ENCODE measurements at regions not wholly inside any gene's neighbourhood (a gene's known extent, or its start where the extent isn't known, plus 50 kb on each side); places are given as distances from the start of the nearest gene placed in this dataset.
"Not testable (repeated sequence)": the region's sequence is repeated elsewhere in the genome, so short reads cannot be mapped to it uniquely, and the experiment has no call there.

DNA sequence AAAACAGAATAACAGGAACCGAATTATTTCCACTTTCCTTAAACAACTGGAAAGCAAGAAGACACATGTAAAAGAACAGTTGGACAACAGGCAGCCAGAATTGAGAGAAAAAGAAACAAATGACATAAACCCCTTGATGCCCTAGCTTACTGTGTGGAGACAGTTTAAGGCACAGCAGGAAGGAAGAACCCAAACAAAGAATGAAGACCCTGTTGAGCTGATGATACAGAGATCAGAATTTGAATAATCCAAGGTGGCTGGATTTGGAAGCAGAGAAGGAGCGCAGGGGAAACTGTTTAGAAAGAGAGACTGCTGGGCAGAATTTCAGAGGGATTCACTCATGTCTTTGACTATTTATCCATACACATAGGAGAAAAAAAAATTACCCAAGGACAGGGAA is 316.3 kb upstream of the POU5F2 start:
- Histone ChIP-seq H3K9me3 (ENCODE audit: control insufficient read depth, insufficient read depth, low read depth, low read length) (no peaks in the 10 kb centered on the region), H4K20me1 (ENCODE audit: control insufficient read depth, extremely low read depth, insufficient read depth, low read length) (no peaks in the 10 kb centered on the region), H3K27ac (ENCODE audit: insufficient read depth, low read length) (no peak overlapping the region), H3K4me3 (replicated peaks in 1 of 4; ENCODE audit: control extremely low read depth in 1 of 4, insufficient read depth in 1 of 4, low read depth in 3 of 4, low read length in 4 of 4) (no peak overlapping the region), H3K27me3 (ENCODE audit: control insufficient read depth, insufficient read depth, low read length) (no peaks in the 10 kb centered on the region), H3K4me1 (ENCODE audit: control insufficient read depth, extremely low read depth, insufficient read depth, low read length) (no peaks in the 10 kb centered on the region), H3K9ac (ENCODE audit: insufficient read depth, low read length) (no peak overlapping the region), H3K79me2 (ENCODE audit: control insufficient read depth, insufficient read depth, low read length) (no peaks in the 10 kb centered on the region), H2AFZ (ENCODE audit: low read length) (no peak overlapping the region), H3K36me3 (ENCODE audit: control insufficient read depth, insufficient read depth, low read length) (no peaks in the 10 kb centered on the region), H3K4me2 (ENCODE audit: extremely low read depth, insufficient read depth, low read length) (no peak overlapping the region)
- no peak for TF ChIP-seq EZH2 (IDR thresholded peaks at IDR 0.05; ENCODE audit: low read length, missing control alignments)
- TF ChIP-seq, protein P1, sequence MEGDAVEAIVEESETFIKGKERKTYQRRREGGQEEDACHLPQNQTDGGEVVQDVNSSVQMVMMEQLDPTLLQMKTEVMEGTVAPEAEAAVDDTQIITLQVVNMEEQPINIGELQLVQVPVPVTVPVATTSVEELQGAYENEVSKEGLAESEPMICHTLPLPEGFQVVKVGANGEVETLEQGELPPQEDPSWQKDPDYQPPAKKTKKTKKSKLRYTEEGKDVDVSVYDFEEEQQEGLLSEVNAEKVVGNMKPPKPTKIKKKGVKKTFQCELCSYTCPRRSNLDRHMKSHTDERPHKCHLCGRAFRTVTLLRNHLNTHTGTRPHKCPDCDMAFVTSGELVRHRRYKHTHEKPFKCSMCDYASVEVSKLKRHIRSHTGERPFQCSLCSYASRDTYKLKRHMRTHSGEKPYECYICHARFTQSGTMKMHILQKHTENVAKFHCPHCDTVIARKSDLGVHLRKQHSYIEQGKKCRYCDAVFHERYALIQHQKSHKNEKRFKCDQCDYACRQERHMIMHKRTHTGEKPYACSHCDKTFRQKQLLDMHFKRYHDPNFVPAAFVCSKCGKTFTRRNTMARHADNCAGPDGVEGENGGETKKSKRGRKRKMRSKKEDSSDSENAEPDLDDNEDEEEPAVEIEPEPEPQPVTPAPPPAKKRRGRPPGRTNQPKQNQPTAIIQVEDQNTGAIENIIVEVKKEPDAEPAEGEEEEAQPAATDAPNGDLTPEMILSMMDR (conservative IDR thresholded peaks at IDR 0.05 in 1 of 2, IDR thresholded peaks at IDR 0.05 in 1 of 2; ENCODE audit: low read depth in 1 of 2, low read length in 2 of 2) = no peak
- DNase-seq (ENCODE audit: low read depth in 2 of 2) = no peak

DNA sequence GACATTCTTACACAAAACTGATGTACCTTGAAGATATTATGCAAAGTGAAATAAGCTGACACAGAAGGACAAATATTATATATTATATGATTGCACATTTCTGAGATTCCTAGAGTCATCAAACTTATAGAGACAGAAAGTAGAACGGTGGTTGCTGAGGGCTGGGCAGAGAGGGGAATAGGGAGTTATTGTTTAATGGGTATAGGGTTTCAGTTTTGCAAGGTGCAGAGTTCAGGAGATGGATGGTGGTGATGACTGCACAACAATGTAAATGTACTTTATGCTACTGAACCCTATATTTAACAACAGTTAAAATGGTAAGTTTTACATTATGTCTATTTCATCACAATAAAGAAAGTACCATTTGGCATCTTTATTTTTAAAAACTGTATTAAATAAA is 315.8 kb upstream of the POU5F2 start:
- no peak overlapping the region for H3K4me2 ChIP-seq (ENCODE audit: extremely low read depth, insufficient read depth, low read length)
- no peak overlapping the region for H2AFZ ChIP-seq (ENCODE audit: low read length)
- TF ChIP-seq EZH2 (IDR thresholded peaks at IDR 0.05; ENCODE audit: low read length, missing control alignments) = no peak
- TF ChIP-seq, protein P1 (conservative IDR thresholded peaks at IDR 0.05 in 1 of 2, IDR thresholded peaks at IDR 0.05 in 1 of 2; ENCODE audit: low read depth in 1 of 2, low read length in 2 of 2) = no peak
- no peaks in the 10 kb centered on the region for H4K20me1 ChIP-seq (ENCODE audit: control insufficient read depth, extremely low read depth, insufficient read depth, low read length)
- no peak for DNase-seq (ENCODE audit: low read depth in 2 of 2)
- no peaks in the 10 kb centered on the region for H3K27me3 ChIP-seq (ENCODE audit: control insufficient read depth, insufficient read depth, low read length)
- H3K4me3 ChIP-seq (replicated peaks in 1 of 4; ENCODE audit: control extremely low read depth in 1 of 4, insufficient read depth in 1 of 4, low read depth in 3 of 4, low read length in 4 of 4) = no peak overlapping the region
- no peaks in the 10 kb centered on the region for H3K9me3 ChIP-seq (ENCODE audit: control insufficient read depth, insufficient read depth, low read depth, low read length)
- H3K79me2 ChIP-seq (ENCODE audit: control insufficient read depth, insufficient read depth, low read length) = no peaks in the 10 kb centered on the region
- H3K36me3 ChIP-seq (ENCODE audit: control insufficient read depth, insufficient read depth, low read length) = no peaks in the 10 kb centered on the region
- no peak overlapping the region for H3K27ac ChIP-seq (ENCODE audit: insufficient read depth, low read length)
- no peaks in the 10 kb centered on the region for H3K4me1 ChIP-seq (ENCODE audit: control insufficient read depth, extremely low read depth, insufficient read depth, low read length)
- no peak overlapping the region for H3K9ac ChIP-seq (ENCODE audit: insufficient read depth, low read length)

DNA sequence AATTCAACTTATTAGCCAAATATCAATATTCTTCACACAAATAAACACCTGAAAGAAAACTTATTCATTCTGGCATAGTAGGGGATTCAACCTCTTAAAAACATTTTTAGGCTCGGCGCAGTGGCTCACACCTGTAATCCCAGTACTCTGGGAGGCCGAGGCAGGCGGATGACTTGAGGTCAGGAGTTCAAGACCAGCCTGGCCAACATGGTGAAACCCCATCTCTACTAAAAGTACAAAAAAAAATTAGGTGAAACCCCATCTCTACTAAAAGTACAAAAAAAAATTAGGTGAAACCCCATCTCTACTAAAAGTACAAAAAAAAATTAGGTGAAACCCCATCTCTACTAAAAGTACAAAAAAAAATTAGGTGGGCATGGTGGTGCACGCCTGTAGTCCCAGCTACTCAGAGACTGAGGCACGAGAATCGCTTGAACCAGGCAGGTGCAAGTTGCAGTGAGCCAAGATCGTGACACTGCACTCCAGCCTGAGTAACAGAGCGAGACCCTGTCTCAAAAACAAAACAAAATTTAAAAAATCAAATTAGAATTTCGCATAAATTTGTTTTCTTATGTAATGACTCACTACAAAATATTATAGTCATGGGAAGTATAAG is 308.0 kb upstream of the POU5F2 start:
- not testable (repeated sequence) for H3K36me3 ChIP-seq (ENCODE audit: control insufficient read depth, insufficient read depth, low read length); H3K27ac ChIP-seq (ENCODE audit: insufficient read depth, low read length); H2AFZ ChIP-seq (ENCODE audit: low read length); H4K20me1 ChIP-seq (ENCODE audit: control insufficient read depth, extremely low read depth, insufficient read depth, low read length); H3K4me3 ChIP-seq (replicated peaks in 1 of 4; ENCODE audit: control extremely low read depth in 1 of 4, insufficient read depth in 1 of 4, low read depth in 3 of 4, low read length in 4 of 4); H3K4me2 ChIP-seq (ENCODE audit: extremely low read depth, insufficient read depth, low read length); H3K9ac ChIP-seq (ENCODE audit: insufficient read depth, low read length); H3K4me1 ChIP-seq (ENCODE audit: control insufficient read depth, extremely low read depth, insufficient read depth, low read length); H3K9me3 ChIP-seq (ENCODE audit: control insufficient read depth, insufficient read depth, low read depth, low read length); H3K79me2 ChIP-seq (ENCODE audit: control insufficient read depth, insufficient read depth, low read length); DNase-seq (ENCODE audit: low read depth in 2 of 2); H3K27me3 ChIP-seq (ENCODE audit: control insufficient read depth, insufficient read depth, low read length)
